HG02884 (cell line): ENCODE measurements at regions not wholly inside any gene's neighbourhood (a gene's known extent, or its start where the extent isn't known, plus 50 kb on each side); places are given as distances from the start of the nearest gene placed in this dataset.

Experiments
- ATAC-seq: cut with Tn5 transposase; IDR thresholded peaks from one replicate; pipeline ENCODE4 v1.9.1; 2021; ENCODE audit warnings: mild to moderate bottlenecking, moderate library complexity; ENCODE audit not compliant: unreplicated experiment

GRCh38 chr13:63370101-63370500 is 1954.5 kb upstream of the PCDH20 start:
- ATAC-seq = no peak

DNA sequence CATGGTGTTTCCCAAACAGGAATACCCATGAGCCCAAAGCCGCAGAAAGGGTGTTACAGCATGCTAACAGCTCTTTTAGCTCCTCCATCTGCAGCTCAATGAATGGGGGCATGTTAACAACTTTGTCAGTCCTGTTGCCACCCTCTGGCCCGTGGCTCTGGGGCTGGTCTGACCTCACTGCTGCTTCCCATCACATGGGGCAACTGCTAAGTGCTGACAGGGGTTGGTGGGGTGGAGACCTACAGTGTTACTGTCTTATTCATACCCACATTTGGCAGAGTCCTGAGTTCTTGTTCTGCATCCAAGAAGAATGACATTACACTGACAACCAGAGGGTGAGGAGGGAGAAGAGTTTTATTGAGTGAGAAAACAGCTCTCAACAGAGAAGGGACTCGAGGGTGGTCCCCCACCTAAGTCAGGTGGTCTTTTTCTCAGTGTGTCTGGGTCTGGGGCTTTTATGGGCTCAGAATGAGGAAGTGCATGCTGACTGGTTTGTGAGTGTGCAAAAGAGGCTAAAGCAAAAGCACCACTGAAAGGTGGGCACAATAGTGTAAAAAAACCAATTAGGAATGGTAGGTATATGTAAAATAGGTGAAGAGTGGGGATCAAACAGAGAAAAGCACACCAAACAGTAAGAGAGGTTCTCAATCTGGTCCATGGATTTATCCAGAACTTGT is 1952.0 kb upstream of the PCDH20 start:
- ATAC-seq = no peak

GRCh38 chr13:63364159-63364558 is 1948.5 kb upstream of the PCDH20 start:
- no peak for ATAC-seq

DNA sequence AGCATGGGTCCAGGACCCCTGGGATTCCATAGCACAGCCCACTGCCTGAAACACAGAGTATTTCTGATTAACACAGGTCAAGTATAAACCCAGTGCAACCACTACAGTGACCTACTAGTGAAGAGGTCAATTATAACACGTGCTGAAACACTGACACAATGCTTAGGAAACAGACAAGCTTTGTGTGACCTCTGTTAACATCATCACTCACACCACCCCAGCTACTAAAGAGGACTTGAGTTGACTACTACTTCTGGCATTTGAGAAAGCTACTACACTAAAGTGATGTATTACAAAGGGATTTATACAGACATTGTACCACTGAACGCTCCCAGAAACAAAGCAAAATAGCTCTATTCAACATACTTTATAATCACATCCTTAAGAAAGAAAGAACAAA is 1935.9 kb upstream of the PCDH20 start:
- ATAC-seq = no peak

DNA sequence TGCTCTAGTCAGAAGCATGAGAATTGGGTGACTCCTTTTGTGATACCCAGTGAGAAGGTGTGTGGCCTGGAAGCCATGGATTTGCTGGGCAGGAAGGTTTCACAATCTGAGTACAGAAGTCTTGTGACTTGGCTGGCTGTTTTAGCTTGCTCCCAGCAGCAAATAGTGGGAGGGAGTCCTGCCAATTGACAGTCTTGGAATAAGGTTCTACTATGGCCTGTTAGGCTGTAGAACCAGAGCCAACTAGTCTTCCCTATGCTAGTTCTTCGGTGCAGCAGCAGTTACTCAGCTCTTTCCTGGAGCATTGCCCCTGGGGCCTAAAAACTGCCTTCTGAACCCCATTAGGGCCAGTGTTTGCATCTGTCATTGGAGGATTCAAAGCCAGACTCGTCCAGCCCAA is 1935.4 kb upstream of the PCDH20 start:
- ATAC-seq = no peak

- ATAC-seq = no peak
Observed at GRCh38 chr13:63345835-63346234, 1930.2 kb upstream of the PCDH20 start.

DNA sequence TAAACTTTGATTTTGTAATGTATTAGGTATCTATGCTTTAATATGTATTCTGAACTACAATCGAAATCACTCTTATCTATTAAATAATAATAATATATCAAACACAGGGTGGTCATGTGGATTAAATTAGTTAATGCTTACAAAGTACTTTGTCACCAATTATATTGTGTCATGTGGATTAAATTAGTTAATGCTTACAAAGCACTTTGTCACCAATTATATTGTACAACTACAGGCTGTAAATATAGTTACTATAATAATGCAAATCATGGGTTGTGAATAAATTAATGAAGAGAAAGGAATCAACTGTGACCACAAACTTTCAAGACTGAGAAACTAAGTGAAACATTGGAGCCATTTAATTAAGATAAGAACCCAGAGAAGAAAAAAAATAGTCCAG is 1929.1 kb upstream of the PCDH20 start:
- no peak for ATAC-seq

DNA sequence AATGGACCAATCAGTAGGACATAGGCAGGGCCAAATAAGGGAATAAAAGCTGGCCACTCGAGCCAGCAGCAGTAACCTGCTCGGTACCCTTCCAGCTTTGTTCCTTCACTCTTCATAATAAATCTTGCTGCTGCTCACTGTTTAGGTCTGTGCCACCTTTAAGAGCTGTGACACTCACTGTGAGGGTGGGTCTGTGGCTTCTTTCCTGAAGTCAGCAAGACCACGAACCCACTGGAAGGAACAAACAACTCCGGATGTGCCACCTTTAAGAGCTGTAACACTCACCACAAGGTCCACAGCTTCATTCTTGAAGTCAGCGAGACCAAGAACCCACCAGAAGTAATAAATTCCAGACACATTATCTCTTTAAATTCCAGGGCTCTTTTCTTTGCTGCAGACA is 1922.3 kb upstream of the PCDH20 start:
- ATAC-seq = no peak

GRCh38 chr13:63337041-63337440 is 1921.4 kb upstream of the PCDH20 start:
- no peak for ATAC-seq

GRCh38 chr13:63336549-63336948 is 1920.9 kb upstream of the PCDH20 start:
- ATAC-seq = no peak

DNA sequence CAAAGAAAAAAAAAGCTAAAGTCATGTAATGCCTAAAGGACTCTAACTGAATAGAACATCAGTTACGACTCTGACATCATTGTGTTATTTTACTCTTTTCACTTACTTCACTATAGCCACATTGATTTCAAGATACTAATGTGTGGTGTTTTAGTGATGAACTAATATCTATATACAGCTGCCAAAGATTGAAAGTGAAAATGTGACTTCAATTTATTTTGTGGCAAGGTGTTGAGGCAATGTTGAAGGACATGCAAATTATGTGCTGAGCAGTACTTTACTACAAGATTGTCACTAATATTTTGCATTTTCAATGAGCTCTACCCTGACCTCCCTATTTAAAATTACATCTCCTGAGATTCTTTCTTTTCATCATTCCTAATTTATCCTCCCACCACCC is 1911.9 kb upstream of the PCDH20 start:
- no peak for ATAC-seq

- ATAC-seq = no peak
Observed at GRCh38 chr13:63323441-63323840, 1907.8 kb upstream of the PCDH20 start.

DNA sequence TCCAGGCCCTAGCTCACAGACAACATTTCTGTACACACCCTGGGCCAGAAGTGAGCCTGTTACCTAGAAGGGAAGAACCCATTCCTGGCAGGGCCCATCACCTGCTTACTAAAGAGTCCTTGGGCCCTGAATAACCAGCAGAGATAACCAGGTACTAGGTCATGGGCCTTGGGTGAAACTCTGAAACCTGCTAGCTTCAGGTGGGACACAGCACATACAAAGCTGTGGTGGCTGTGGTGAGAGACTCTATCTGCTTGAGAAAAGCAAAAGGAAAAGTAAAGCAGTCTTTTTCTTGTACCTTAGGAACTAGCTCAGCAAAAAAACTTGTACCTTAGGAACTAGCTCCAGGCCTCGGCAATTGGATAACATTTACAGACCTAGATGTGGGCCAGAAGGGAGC is 1895.9 kb upstream of the PCDH20 start:
- ATAC-seq = no peak

DNA sequence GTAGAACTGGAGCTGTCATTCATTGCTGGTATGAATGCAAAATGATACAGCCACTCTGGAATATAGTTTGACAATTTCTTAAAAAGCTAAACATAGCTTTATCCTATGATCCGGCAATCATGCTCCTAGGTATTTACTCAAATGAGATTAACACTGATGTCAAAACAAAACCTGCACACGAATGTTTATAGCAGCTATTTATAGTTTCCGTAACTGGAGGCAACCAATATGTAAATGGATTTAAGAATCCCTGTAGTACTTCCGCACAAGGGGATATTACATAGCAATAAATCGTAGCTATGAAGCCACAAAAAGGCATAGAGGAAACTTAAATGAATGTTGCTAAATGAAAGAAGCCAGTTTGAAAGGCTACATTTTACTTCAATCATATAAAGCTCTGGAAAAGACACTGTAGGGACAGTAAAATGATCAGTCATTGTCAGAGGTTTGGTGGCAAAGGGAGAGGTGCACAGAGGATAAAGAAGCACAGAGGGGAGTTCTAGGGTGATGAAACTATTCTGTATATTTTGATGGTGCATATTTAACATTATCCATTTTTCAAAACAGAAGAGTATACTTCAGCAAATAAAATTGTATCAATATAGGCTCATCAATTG is 1893.0 kb upstream of the PCDH20 start:
- ATAC-seq = no peak

- ATAC-seq = no peak
Observed at GRCh38 chr13:63307228-63307627, 1891.6 kb upstream of the PCDH20 start.

GRCh38 chr13:63305641-63306133 is 1890.0 kb upstream of the PCDH20 start:
- ATAC-seq = no peak

DNA sequence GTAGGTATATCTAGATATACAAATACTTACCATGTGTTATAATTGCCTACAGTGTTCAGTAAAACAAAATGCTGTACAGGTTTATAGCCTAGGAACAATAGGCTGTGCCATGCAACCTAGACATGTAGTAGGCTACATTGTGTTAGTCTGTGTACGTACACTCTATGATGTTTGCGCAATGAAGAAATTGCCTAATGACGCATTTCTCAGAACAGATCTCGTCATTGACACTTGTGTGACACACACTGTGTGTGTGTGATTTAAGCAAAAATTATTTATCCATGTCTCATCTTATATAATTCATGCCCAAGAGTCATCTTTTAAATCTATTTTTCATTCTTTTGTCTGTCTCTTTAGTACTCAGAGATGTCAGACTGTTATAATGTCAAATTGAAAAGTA is 1888.8 kb upstream of the PCDH20 start:
- ATAC-seq = no peak

DNA sequence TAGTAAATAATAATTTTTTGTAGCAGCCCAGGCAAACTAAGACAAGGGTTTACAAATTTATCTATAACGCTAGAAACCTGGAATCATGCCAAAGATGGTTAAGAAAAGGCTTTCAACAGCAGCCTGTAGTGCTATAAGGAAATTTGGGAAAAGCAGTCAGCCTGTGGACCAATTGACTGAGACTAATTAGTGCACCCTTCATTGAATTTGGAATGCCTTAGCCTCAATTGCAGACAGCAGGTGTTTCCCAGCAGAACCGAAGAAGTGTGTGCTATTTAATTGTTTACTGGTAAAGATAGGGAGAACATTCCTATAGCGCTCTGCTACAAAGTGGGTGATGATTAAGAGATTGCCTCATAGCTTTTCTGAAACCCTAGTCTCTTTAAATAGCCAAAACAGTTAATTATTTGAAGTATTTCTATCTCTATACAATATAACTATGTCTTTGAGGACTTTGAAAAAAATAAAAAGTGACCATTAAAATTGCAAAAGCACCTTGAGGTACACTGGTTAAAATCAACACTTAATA is 1884.3 kb upstream of the PCDH20 start:
- no peak for ATAC-seq

GRCh38 chr13:63297163-63297562 is 1881.5 kb upstream of the PCDH20 start:
- ATAC-seq = no peak

- ATAC-seq = no peak
Observed at GRCh38 chr13:63291701-63292100, 1876.1 kb upstream of the PCDH20 start.

GRCh38 chr13:63288576-63288975 is 1872.9 kb upstream of the PCDH20 start:
- ATAC-seq = no peak

- no peak for ATAC-seq
Observed at GRCh38 chr13:63287926-63288325, 1872.3 kb upstream of the PCDH20 start.

DNA sequence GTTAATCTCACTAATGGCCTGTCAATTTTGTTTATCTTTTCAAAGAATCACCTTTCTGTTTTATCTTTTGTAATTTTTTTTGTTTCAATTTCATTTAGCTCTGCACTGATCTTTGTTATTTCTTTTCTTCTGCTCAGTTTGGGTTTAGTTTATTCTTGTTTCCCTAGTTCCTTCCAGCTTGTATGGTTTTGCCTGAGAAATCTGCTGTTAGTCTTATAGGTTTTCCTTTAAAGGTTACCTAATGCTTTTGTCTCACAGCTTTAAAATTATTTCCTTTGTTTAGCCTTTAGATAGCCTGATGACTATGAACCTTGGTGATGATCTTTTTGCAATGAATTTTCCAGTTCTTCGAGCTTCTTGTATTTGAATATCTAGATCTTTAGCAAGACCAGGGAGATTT is 1869.8 kb upstream of the PCDH20 start:
- no peak for ATAC-seq
